NCI-H1048 (cell line): ENCODE measurements at regions not wholly inside any gene's neighbourhood (a gene's known extent, or its start where the extent isn't known, plus 50 kb on each side); places are given as distances from the start of the nearest gene placed in this dataset.

Experiments
- DNase-seq: peaks from one replicate; lab custom pipeline; 2025; lab: John Stamatoyannopoulos, UW

GRCh38 chr1:194267021-194267420 is 1080.6 kb upstream of the B3GALT2 start:
- no peak for DNase-seq

GRCh38 chr1:194256010-194256409 is 1069.6 kb upstream of the B3GALT2 start:
- no peak for DNase-seq

- DNase-seq, result no peak
These were observed 1065.8 kb upstream of the B3GALT2 start for GRCh38 chr1:194252199-194252598.

GRCh38 chr1:194241215-194241614 is 1054.8 kb upstream of the B3GALT2 start:
- no peak for DNase-seq

- no peak for DNase-seq
These were observed 1046.7 kb upstream of the B3GALT2 start for GRCh38 chr1:194233069-194233468.

GRCh38 chr1:194230351-194231144 is 1044.1 kb upstream of the B3GALT2 start:
- no peak for DNase-seq

GRCh38 chr1:194228427-194228826 is 1042.0 kb upstream of the B3GALT2 start:
- no peak for DNase-seq

- no peak for DNase-seq
These were observed 1040.7 kb upstream of the B3GALT2 start for GRCh38 chr1:194227161-194227560.

GRCh38 chr1:194225821-194226220 is 1039.4 kb upstream of the B3GALT2 start:
- DNase-seq, result no peak

- DNase-seq, result no peak
These were observed 1037.2 kb upstream of the B3GALT2 start for GRCh38 chr1:194223596-194223995.

GRCh38 chr1:194215448-194215847 is 1029.0 kb upstream of the B3GALT2 start:
- DNase-seq, result no peak

GRCh38 chr1:194214735-194215134 is 1028.3 kb upstream of the B3GALT2 start:
- no peak for DNase-seq

GRCh38 chr1:194209920-194210319 is 1023.5 kb upstream of the B3GALT2 start:
- DNase-seq, result no peak

- DNase-seq, result no peak
These were observed 1022.3 kb upstream of the B3GALT2 start for GRCh38 chr1:194208674-194209073.

GRCh38 chr1:194196562-194196961 is 1010.1 kb upstream of the B3GALT2 start:
- DNase-seq, result no peak

GRCh38 chr1:194194724-194195123 is 1008.3 kb upstream of the B3GALT2 start:
- DNase-seq, result no peak

GRCh38 chr1:194184974-194185373 is 998.6 kb upstream of the B3GALT2 start:
- DNase-seq, result no peak

GRCh38 chr1:194184425-194184824 is 998.0 kb upstream of the B3GALT2 start:
- no peak for DNase-seq

- DNase-seq, result no peak
These were observed 995.4 kb upstream of the B3GALT2 start for GRCh38 chr1:194181845-194182244.

- DNase-seq, result no peak
These were observed 989.8 kb upstream of the B3GALT2 start for GRCh38 chr1:194176212-194176611.

- DNase-seq, result no peak
These were observed 988.8 kb upstream of the B3GALT2 start for GRCh38 chr1:194175251-194175650.

- DNase-seq, result no peak
These were observed 988.1 kb upstream of the B3GALT2 start for GRCh38 chr1:194174528-194174927.

GRCh38 chr1:194171596-194171995 is 985.2 kb upstream of the B3GALT2 start:
- no peak for DNase-seq

- DNase-seq, result no peak
These were observed 981.7 kb upstream of the B3GALT2 start for GRCh38 chr1:194167956-194168640.
